ENCODE measurements at regions not wholly inside any gene's neighbourhood (a gene's known extent, or its start where the extent isn't known, plus 50 kb on each side); places are given as distances from the start of the nearest gene placed in this dataset.

DNA sequence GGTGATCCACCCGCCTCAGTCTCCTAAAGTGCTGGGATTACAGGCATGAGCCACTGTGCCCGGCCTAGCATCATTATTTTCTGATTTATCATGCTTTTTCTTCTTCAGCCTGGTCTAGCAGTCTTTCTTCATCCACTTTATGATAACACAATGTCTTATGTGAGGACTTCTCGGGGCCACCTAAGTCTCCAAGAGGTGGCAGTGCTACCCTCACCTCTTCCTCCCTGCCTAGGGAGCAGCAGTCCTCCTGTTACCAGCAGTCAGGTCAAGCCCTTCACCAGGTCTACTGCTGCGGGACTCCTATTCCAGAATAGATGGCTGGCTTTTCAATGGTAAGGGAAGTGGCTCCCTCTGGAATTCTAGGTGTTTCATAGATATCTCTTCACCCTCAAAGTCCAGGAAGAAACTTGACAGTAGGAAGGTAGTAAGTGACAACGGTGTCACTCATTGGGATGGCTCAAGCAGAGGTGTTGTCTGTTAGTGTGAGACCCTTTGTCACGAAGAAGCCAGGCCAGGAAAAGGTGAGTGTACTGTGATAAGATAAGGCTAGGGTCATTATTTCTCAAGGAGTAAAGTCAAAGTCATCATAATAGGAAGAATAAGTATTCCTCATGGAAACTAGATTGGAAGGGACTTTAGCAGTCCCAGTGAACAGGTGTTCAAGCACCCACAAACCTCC lies 164.0 kb downstream of the KLF5 start:
- H3K27ac ChIP-seq: no peak overlapping the region
- POLR2A ChIA-PET (ENCODE audit: low non-redundant PET): no interaction called here
- CTCF ChIA-PET: no interaction called here
- DNase-seq (ENCODE audit: low spot score): no peak
- TF ChIP-seq, protein P1, sequence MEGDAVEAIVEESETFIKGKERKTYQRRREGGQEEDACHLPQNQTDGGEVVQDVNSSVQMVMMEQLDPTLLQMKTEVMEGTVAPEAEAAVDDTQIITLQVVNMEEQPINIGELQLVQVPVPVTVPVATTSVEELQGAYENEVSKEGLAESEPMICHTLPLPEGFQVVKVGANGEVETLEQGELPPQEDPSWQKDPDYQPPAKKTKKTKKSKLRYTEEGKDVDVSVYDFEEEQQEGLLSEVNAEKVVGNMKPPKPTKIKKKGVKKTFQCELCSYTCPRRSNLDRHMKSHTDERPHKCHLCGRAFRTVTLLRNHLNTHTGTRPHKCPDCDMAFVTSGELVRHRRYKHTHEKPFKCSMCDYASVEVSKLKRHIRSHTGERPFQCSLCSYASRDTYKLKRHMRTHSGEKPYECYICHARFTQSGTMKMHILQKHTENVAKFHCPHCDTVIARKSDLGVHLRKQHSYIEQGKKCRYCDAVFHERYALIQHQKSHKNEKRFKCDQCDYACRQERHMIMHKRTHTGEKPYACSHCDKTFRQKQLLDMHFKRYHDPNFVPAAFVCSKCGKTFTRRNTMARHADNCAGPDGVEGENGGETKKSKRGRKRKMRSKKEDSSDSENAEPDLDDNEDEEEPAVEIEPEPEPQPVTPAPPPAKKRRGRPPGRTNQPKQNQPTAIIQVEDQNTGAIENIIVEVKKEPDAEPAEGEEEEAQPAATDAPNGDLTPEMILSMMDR (conservative IDR thresholded peaks at IDR 0.05; ENCODE audit: low read depth): no peak

DNA sequence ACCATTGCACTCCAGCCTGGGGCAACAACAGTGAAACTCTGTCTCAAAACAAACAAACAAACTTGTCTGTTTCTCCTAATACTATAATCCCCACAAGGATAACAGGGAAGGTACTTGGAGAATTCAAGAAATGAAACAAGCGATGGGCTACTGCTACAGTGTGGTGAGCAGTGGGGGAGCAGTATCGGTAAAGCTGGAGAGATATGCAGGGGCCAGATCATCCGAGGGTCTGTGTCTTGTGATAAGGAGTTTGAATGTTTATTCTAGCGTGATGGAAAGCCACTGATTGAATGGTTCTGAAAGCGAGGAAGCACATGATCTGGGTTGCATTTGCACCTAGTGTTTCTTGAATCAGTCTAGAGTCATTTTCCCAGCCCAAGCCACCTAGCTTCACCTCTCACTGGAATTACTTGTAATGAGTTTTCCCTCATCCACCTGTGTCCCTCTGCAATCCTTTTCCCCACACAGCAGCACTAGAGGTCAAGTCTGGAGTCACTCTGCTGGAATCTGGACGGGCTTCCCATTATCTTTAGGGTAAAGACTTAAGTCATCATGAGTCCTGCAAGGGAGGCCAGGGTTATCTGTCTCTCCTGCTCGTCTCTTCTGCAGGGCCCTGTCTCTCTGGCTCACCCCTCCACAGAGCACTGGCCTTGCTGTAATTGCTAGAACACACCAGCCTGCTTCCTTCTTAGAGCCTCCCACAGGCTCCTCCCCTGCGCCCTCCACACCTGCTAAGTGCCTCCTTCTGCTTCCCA lies 162.3 kb downstream of the KLF5 start:
- ChIA-PET POLR2A (ENCODE audit: low non-redundant PET) (no interaction called here), CTCF (no interaction called here)
- TF ChIP-seq, protein P1 (conservative IDR thresholded peaks at IDR 0.05; ENCODE audit: low read depth): no peak
- no peak overlapping the region for H3K27ac ChIP-seq
- no peak for DNase-seq (ENCODE audit: low spot score)

DNA sequence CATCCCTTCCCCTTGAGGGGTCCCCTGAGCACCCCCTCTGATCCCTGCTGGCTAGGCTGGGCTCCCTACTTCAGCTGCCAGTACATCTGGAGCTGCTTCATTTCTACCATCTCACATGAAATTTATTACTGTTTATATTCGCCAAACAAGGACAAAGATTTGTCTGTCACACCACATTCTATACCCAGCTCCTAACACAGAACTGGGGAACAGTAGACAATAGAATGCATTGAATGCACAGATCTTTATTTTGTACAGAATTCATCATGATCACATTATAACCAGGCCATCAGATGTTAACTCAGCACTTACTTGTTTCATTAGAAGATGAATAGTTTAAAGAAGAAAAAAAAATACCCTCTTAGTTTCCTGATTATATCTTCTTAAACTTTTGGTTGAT lies 159.4 kb downstream of the KLF5 start:
- no peak overlapping the region for H3K27ac ChIP-seq
- TF ChIP-seq, protein P1 (conservative IDR thresholded peaks at IDR 0.05; ENCODE audit: low read depth): no peak
- no peak for DNase-seq (ENCODE audit: low spot score)
- ChIA-PET POLR2A (ENCODE audit: low non-redundant PET) (interaction anchor here (0.5 kb wide), 1 partner anchor 1415 kb away, joined by 3 read pairs; no protein-coding TSS in a partner anchor), CTCF (interaction anchor here (0.9 kb wide), 1 partner anchor 11 kb away, joined by 4 read pairs; no protein-coding TSS in a partner anchor)

DNA sequence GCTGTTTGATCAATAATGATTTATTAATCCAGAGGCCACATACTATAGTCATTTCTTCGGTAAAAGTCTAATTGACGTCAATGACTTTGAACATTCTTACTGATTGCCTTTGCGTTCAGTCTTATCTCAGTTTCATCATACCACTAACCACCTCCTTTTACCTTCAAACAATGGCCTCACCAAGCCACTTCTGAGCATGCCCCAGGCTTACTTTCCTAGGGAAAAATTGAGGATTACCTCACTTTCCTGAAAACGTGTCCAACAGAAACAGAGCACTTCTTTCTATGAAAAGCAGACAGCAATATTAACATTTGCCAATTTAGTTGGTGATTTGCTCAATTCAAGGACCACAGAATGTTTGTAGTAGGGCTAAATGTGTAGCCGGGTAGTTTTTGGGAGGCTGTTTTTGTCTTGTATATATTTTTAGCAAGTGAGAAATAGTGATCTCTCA lies 157.6 kb downstream of the KLF5 start:
- CTCF ChIA-PET: no interaction called here
- H3K27ac ChIP-seq: no peak overlapping the region
- POLR2A ChIA-PET (ENCODE audit: low non-redundant PET): no interaction called here
- no peak for DNase-seq (ENCODE audit: low spot score)
- TF ChIP-seq, protein P1 (conservative IDR thresholded peaks at IDR 0.05; ENCODE audit: low read depth): no peak

DNA sequence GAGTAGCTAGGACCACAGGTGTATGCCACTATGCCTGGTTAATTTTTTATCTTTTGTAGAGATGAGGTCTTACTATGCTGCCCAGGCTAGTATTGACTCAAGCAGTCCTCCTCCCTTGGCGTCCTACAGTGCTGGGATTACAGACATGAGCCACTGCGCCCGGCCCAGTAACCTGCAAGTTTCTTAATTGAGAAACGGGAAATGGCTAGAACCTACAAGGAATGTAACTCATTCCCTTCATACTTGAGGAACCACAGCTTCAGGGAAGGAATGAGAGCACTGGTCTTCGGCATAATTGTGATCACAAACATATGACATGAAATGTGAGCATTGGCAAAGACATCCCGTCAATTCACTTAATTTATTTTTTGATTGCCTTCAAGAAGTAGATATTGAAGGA lies 157.0 kb downstream of the KLF5 start:
- POLR2A ChIA-PET (ENCODE audit: low non-redundant PET): no interaction called here

DNA sequence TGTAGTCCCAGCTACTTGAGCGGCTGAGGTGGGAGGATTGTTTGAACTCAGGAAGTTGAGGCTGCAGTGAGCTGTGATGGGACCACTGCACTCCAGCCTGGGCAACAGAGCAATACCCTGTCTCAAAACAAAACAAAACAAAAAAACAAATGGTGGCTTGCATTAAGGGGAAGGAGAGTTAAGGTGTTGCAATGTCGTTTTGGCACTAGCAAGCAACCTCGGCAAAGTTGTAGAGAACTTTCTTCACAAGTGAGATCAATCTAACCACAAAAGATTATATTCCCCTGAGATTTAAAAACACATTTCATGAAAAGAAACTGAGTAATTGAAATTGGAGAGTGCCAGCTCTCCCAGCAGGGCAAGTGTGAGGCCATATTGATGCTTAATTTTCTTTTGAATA lies 153.7 kb downstream of the KLF5 start:
- TF ChIP-seq, protein P1 (conservative IDR thresholded peaks at IDR 0.05; ENCODE audit: low read depth): no peak
- POLR2A ChIA-PET (ENCODE audit: low non-redundant PET): no interaction called here
- H3K27ac ChIP-seq: no peak overlapping the region
- CTCF ChIA-PET: interaction anchor here (0.5 to 0.7 kb wide), 2 partner anchors 13 to 233 kb away, joined by 3 read pairs; no protein-coding TSS in a partner anchor
- DNase-seq (ENCODE audit: low spot score): no peak

More for the DNA sequence above, 157.0 kb downstream of the KLF5 start:
- CTCF ChIA-PET: interaction anchor here (0.7 kb wide), 1 partner anchor 133 kb away, joined by 3 read pairs; no protein-coding TSS in a partner anchor
- TF ChIP-seq, protein P1 (conservative IDR thresholded peaks at IDR 0.05; ENCODE audit: low read depth): no peak
- H3K27ac ChIP-seq: no peak overlapping the region
- DNase-seq (ENCODE audit: low spot score): no peak

Data from RWPE1 (cell line).